ENCODE measurements at regions not wholly inside any gene's neighbourhood (a gene's known extent, or its start where the extent isn't known, plus 50 kb on each side); places are given as distances from the start of the nearest gene placed in this dataset.

DNA sequence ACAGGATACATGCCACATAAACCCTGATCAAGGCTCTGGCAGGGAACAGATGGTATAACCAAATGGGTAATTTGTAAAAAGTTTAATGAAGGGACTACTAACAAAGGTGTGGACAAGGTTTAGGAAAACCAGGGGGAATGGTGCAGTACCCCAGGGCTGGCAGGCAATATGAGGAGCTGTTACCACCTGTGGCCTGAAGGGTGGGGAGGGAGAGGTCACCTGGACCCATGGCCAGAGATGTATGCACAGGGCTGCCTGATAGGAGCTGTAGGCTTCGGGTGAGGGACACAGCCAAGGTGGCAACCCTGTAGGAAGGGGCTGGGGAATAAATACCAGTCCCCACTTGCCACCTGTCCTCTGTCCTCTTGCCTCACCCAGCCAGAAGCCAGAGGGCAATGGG is 51.4 kb upstream of the ID3 start:
- no peak for DNase-seq (ENCODE audit: low spot score in 2 of 2)
- Histone ChIP-seq H3K27ac (no peak overlapping the region), H3K4me3 (no peak overlapping the region), H3K4me1 (no peaks in the 10 kb centered on the region), H3K9me3 (no peaks in the 10 kb centered on the region), H3K36me3 (no peaks in the 10 kb centered on the region), H3K27me3 (no peaks in the 10 kb centered on the region)
- intact Hi-C loops (cut with DNase I; ENCODE audit: low total_unique reads): no loop called here
- TF ChIP-seq POLR2AphosphoS5 (IDR thresholded peaks at IDR 0.05): no peak
- TF ChIP-seq, protein P1, sequence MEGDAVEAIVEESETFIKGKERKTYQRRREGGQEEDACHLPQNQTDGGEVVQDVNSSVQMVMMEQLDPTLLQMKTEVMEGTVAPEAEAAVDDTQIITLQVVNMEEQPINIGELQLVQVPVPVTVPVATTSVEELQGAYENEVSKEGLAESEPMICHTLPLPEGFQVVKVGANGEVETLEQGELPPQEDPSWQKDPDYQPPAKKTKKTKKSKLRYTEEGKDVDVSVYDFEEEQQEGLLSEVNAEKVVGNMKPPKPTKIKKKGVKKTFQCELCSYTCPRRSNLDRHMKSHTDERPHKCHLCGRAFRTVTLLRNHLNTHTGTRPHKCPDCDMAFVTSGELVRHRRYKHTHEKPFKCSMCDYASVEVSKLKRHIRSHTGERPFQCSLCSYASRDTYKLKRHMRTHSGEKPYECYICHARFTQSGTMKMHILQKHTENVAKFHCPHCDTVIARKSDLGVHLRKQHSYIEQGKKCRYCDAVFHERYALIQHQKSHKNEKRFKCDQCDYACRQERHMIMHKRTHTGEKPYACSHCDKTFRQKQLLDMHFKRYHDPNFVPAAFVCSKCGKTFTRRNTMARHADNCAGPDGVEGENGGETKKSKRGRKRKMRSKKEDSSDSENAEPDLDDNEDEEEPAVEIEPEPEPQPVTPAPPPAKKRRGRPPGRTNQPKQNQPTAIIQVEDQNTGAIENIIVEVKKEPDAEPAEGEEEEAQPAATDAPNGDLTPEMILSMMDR (IDR thresholded peaks at IDR 0.05): no peak
- no peak for TF ChIP-seq POLR2A (IDR thresholded peaks at IDR 0.05)

DNA sequence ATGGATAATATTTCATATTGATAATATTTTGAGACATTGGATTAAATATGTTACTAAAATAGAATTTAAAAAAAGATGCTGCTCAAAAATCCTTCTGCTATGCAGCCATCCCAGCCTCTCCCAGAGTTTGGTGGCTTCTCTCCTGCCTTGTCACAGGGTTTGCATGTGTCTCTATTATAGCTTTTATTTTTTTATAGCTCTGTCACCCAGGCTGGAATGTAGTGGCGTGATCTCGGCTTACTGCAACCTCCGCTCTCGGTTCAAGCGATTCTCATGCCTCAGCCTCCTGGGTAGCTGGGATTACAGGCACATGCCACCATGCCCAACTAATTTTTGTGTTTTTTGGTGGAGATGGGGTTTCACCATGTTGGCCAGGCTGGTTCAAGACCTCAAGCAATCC is 50.7 kb upstream of the ID3 start:
- H3K36me3 ChIP-seq: no peaks in the 10 kb centered on the region
- no peaks in the 10 kb centered on the region for H3K4me1 ChIP-seq
- no peak overlapping the region for H3K4me3 ChIP-seq
- TF ChIP-seq POLR2A (IDR thresholded peaks at IDR 0.05): no peak
- TF ChIP-seq, protein P1 (IDR thresholded peaks at IDR 0.05): no peak
- no peak for TF ChIP-seq POLR2AphosphoS5 (IDR thresholded peaks at IDR 0.05)
- H3K27me3 ChIP-seq: no peaks in the 10 kb centered on the region
- H3K9me3 ChIP-seq: no peaks in the 10 kb centered on the region
- intact Hi-C loops (cut with DNase I; ENCODE audit: low total_unique reads): no loop called here
- no peak overlapping the region for H3K27ac ChIP-seq
- DNase-seq (ENCODE audit: low spot score in 2 of 2): no peak

Data from breast epithelium (tissue), 4 donors.